Keratinocyte (primary cell): ENCODE measurements at regions not wholly inside any gene's neighbourhood (a gene's known extent, or its start where the extent isn't known, plus 50 kb on each side); places are given as distances from the start of the nearest gene placed in this dataset.

Source experiments
- EZH2 ChIP-seq: IDR thresholded peaks from one replicate; pipeline ENCODE4 v1.6.1; 2012; ENCODE audit warnings: inconsistent platforms, mild to moderate bottlenecking, low read length, moderate library complexity
- TF ChIP-seq, protein P1 (sequence below), 3 experiments: IDR thresholded peaks in 1 of 3; conservative IDR thresholded peaks in 1 of 3; optimal IDR thresholded peaks in 1 of 3; 2 replicates in 2 of 3; 3 replicates in 1 of 3; pipeline versions ENCODE3 to v1.5.1; 2011; ENCODE audit warnings: low read length in 3 of 3, mild to moderate bottlenecking in 3 of 3, moderate library complexity in 2 of 3, control low read depth in 1 of 3, inconsistent platforms in 1 of 3; ENCODE audit not compliant: insufficient read depth in 2 of 3; ENCODE audit errors: extremely low read depth in 1 of 3

DNA sequence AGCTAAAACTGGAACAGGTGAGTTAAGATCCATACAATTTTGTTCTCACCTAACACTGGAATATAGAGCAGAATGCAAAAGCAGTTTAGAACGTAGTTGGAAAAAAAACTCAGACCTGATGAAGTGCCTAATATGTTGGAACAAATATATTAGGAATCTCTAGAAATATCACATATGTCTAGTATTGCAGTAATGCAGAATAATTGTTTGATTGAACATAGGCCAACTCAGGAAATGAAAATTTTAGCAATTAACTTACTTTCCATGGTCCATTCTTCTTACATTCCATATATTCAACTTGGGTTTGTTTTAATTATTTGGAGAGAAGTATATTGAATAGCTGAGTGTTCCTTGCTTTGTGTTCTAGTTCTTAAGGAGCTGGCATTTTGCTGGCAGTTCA lies 111.8 kb upstream of the ADAMTSL1 start:
- TF ChIP-seq, protein P1, sequence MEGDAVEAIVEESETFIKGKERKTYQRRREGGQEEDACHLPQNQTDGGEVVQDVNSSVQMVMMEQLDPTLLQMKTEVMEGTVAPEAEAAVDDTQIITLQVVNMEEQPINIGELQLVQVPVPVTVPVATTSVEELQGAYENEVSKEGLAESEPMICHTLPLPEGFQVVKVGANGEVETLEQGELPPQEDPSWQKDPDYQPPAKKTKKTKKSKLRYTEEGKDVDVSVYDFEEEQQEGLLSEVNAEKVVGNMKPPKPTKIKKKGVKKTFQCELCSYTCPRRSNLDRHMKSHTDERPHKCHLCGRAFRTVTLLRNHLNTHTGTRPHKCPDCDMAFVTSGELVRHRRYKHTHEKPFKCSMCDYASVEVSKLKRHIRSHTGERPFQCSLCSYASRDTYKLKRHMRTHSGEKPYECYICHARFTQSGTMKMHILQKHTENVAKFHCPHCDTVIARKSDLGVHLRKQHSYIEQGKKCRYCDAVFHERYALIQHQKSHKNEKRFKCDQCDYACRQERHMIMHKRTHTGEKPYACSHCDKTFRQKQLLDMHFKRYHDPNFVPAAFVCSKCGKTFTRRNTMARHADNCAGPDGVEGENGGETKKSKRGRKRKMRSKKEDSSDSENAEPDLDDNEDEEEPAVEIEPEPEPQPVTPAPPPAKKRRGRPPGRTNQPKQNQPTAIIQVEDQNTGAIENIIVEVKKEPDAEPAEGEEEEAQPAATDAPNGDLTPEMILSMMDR (optimal IDR thresholded peaks at IDR 0.05 in 1 of 3, IDR thresholded peaks at IDR 0.05 in 1 of 3, conservative IDR thresholded peaks at IDR 0.05 in 1 of 3; ENCODE audit: extremely low read depth in 1 of 3, insufficient read depth in 2 of 3, low read length in 3 of 3) = no peak
- TF ChIP-seq EZH2 = no peak
